HG03571 (cell line): ENCODE measurements at regions not wholly inside any gene's neighbourhood (a gene's known extent, or its start where the extent isn't known, plus 50 kb on each side); places are given as distances from the start of the nearest gene placed in this dataset.
"Not testable (repeated sequence)": the region's sequence is repeated elsewhere in the genome, so short reads cannot be mapped to it uniquely, and the experiment has no call there.

Experiments used
- ATAC-seq: cut with Tn5 transposase; IDR thresholded peaks from one replicate; pipeline ENCODE4 v1.9.1; 2021; ENCODE audit not compliant: unreplicated experiment

DNA sequence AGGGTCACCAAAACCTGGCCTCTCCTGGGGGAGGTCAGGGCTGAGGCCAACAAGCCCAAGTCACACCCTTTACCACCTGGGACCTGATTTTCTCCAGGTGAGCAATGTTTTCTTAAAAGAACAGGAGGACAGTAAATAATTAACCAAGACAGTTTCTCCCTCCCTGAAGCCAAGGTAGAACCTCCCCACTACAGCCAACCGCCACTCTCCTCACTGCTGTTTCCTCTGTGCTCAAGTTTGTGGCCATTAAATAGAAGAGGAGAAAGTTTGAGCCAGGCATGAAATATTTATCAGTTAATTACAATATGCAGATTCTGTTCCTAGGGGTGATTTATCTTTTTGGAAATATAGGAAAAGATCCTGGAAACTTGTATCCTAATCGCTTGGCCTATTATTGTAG lies 150.6 kb upstream of the ANKRD20A1 start:
- not testable (repeated sequence) for ATAC-seq

DNA sequence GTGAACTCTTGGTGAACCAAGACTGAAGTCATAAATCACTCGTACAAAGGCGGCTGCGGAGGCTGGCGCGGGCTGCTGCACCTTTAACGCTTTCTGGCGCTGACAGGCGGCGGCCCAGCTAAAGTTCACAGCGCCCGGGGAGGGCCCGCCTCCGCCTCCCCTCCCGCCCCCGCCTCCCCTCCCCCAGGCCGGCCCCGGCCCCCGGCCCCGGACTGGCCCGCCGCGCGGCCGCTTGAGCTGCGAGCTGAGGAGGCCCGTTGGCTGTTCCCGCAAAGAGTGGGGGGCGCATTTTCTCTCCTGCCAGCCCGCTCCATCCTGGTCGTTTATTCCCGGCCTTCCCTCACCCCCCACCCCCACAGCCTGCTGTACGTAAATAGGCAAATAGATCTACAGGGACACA lies 147.3 kb upstream of the ANKRD20A1 start:
- not testable (repeated sequence) for ATAC-seq

DNA sequence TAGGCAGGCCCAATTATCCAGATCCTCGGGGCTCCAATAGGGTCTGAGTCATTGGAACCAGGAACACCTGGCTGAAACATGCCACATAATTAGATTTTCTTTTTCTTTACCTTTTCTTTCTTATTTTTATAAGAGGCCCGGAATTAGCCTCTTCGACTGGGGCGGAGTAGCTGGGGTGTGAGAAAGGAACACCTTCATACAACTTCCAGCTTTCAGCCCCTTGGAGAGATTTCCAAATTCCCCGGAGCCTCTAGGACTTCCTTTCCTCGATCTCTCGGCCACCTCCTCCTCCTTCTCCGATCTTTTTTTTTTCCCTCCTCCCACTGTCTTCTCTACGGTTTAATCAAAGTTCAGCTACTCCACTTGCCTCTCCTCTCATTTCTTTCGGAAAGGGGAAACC lies 146.8 kb upstream of the ANKRD20A1 start:
- ATAC-seq, result not testable (repeated sequence)

DNA sequence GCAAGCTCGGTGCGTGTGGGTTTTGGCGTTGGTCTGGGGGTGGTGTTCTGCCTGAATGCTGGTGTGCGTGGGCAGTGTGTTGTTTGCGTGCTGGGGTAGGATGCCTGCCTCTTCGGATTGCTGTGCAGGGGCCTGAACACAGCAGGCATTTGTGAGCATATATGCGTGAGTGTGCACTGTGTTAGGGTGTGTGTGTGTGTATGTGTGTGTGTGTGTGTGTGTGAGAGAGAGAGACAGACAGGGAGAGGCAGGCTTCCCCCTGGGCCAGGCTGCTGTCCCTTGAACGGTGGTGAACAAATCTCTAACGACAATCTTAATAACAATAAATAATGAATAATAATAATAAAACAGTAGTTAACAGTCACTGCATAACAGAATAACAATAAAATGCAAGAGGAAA lies 145.8 kb upstream of the ANKRD20A1 start:
- ATAC-seq, result not testable (repeated sequence)

DNA sequence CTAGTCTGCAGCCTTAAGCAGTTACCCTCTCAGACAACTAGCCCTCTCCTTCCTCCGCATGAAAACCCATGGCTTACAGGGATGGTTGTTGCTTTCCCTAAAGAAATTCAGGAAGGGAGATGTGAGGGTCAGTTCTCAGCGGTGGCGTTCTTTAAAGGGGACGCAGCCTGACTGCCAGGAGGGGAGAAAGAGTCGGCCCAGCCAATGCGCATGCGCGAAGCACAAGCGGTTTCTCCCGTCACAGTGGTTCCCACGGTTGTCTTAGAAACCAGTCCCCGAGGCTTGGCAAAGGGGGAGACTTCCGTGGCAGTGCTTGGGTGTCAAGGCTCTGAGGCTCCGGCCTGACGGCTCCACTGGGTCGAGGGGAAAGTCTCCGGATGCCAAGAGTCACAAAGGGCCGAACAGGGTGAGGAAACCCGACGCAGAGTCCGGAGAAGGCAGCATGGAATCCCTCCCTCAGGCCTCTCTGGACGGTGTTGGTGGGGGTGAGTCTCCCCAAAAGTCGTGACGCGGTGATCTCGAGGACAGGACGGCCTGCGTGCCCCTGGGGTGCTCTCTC lies 140.8 kb upstream of the ANKRD20A1 start:
- not testable (repeated sequence) for ATAC-seq

DNA sequence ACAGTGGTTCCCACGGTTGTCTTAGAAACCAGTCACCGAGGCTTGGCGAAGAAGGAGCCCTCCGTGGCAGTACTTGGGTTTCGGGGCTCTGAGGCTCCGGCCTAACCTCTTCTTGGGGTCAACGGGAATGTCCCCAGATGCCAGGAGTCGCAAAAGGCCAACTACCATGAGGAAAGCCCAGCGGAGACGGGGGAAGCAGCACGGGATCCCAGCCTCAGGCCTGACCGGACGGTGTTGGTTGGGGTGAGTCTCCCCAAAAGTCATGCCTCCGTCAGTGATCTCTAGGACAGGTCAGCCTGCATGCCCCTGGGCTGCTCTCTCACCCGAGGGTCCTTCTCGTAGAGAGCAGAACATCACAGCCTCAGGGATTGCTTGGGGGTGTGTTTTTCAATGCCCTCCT lies 138.2 kb upstream of the ANKRD20A1 start:
- not testable (repeated sequence) for ATAC-seq

DNA sequence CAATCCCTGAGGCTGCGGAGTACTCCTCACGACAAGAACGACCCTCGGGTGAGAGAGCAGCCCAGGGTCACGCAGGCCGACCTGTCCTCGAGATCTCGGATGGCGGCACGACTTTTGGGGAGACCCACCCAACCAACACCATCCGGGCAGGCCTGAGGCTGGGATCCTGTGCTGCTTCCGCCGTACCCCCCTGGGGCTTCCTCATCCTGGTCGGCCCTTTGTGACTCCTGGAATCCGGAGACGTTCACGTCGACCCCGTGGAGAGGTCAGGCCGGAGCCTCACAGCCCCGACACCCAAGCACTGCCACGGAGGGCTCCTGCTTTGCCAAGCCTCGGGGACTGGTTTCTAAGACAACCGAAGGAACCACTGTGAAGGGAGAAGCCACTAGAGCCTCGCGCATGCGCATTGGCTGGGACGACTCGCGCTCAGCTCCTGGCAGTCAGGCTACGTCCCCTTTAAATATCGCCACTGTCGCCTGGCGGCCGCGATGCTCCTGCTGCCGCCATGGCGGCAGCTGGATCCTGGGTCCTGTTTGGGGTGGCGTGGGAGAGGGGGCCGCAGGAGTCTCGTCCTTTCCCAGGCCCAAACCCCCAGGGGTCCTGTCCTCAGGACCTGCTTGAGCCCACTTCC lies 136.2 kb upstream of the ANKRD20A1 start:
- peak; percentile 90 for ATAC-seq

DNA sequence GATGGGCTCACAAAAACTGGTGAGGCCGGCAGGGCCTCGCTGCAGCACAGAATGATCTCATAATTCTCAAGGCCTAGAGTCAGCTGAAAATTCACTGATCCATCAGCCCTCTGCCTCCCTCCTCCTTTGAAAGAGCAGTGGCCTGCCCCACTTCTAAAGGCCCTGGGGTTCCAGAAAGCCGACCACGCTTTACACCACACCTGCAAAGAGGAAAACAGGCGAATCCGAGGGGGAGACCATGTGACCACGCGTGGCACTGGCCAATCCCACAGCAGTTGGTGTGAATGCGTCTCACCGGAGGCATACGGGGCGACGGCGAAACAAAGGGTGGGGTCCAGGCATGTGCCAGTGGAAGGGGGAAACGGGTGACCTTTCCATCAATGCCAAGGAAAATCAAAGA lies 135.5 kb upstream of the ANKRD20A1 start:
- not testable (repeated sequence) for ATAC-seq

DNA sequence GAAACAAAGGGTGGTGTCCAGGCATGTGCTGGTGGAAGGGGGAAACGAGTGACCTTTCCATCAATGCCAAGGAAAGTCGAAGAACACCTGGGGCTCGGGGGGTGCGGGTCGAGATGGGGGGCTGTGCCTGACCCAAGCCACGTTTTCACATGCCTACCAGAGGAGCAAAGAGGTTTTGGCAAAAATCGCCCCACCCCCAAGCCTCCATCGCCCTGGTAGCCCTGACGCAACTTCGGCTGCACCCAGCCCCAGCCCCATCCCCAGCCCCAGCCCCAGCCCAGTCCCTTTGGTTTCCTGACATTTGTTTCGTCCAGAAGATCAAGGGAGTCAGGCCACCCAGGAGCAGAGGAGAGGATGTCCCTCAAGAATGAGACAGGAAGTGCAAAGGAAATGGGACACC lies 133.8 kb upstream of the ANKRD20A1 start:
- not testable (repeated sequence) for ATAC-seq

DNA sequence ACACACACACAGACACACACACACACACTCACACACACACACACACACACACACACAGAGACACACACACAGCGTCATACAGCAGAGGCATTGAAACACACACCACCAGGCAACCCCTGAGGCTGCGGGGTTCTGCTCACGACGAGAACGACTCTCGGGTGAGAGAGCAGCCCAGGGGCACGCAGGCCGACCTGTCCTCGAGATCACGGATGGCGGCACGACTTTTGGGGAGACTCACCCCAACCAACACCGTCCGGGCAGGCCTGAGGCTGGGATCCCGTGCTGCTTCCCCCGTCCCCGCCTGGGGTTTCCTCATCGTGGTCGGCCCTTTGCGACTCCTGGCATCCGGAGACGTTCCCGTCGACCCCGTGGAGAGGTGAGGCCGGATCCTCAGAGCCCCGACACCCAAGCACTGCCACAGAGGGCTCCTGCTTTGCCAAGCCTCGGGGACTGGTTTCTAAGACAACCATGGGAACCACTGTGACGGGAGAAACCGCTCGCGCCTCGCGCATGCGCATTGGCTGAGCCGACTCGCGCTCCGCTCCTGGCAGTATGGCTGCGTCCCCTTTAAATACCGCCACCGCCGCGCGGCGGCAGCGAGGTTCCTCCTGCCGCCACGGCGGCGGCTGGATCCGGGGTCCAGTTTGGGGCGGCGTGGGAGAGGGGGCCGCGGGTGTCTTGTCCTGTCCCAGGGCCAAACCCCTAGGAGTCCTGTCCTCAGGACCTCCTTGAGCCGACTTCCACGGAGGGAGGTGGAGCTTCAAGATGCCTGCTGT lies 132.3 kb upstream of the ANKRD20A1 start:
- ATAC-seq, result not testable (repeated sequence)

DNA sequence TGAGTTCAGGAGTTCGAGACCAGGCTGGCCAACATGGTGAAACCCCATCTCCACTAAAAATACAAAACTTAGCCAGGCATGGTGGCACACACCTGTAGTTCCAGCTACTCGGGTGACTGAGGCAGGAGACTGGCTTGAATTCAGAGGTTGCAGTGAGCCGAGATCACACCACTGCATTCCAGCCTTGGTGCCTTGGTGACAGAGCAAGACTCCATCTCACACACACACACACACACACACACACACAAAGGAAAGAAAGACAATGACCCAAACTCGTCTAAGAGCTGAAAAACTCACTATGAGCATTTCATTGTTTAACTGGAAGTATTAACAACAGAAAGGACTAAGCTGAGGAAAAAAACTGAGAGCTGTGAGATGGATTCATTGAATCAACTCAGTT lies 95.6 kb upstream of the ANKRD20A1 start:
- ATAC-seq, result not testable (repeated sequence)

DNA sequence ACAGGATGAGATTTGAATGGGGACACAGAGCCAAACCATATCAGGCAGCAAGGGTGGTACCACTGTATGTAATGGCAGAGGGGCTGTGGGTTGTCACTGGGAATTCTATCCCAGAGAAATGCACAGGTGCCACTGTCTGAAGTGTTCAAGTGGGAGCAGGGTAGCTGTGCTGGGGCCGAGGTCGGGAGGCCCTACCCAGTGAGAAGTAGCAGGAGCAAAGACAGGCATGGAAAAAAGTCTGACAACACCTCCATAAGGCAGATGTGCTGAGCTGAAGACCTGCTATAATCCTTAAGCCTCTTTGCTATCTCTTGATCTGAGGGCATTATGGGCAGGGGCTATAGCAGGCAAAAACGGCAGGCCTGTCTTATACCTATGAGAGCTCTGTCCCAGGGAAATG lies 86.9 kb upstream of the ANKRD20A1 start:
- not testable (repeated sequence) for ATAC-seq

DNA sequence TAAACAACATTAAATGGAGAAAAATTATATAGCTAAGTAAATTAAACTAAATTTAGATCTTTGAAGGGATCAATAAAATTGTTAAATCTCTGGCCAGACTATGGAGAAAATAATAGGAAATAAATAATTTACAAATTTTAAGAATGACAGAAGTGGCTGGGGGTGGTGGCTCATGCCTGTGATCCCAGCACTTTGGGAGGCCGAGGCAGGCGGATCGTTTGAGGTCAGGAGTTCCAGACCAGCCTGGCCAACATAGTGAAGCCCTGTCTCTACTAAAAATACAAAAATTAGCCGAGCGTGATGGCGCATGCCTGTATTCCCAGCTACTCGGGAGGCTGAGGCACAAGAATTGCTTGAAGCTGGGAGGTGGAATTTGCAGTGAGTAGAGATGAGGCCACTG lies 58.6 kb upstream of the ANKRD20A1 start:
- not testable (repeated sequence) for ATAC-seq
